Fibroblast of lung (primary cell): ENCODE measurements at regions not wholly inside any gene's neighbourhood (a gene's known extent, or its start where the extent isn't known, plus 50 kb on each side); places are given as distances from the start of the nearest gene placed in this dataset.
A peak's percentile ranks its signal among the peaks of the same experiment; 100 is the strongest.

Source experiments
- DNase-seq, 2 donors: peaks; one replicate each; pipeline versions ENCODE4 v3.0.0 to v3.0.0-alpha.2; 2010; ENCODE audit warnings: low read depth in 2 of 2
- H2AFZ ChIP-seq: 2 replicates; pipeline ENCODE4 v1.5.1; 2012; ENCODE audit warnings: low read length, control low read depth, inconsistent platforms
- H3K27ac ChIP-seq: 2 replicates; pipeline ENCODE4 v1.5.1; 2011; ENCODE audit warnings: low read length, control low read depth; ENCODE audit not compliant: insufficient read depth
- H3K27me3 ChIP-seq: 2 replicates; pipeline ENCODE4 v1.5.1; 2011; ENCODE audit warnings: mild to moderate bottlenecking, low read length; ENCODE audit not compliant: control insufficient read depth, insufficient read depth
- H3K36me3 ChIP-seq: 2 replicates; pipeline ENCODE4 v1.5.1; 2011; ENCODE audit warnings: low read length; ENCODE audit not compliant: control insufficient read depth, insufficient read depth
- H3K4me1 ChIP-seq: 2 replicates; pipeline ENCODE4 v1.5.1; 2011; ENCODE audit warnings: low read length; ENCODE audit not compliant: control insufficient read depth, insufficient read depth; ENCODE audit errors: extremely low read depth
- H3K4me2 ChIP-seq: 2 replicates; pipeline ENCODE4 v1.5.1; 2011; ENCODE audit warnings: low read length, control low read depth; ENCODE audit not compliant: insufficient read depth; ENCODE audit errors: extremely low read depth
- H3K4me3 ChIP-seq, 4 experiments: fragments of 200-600 bp in 1 of 4; sonication (generic) in 1 of 4; replicated peaks in 1 of 4; 2 replicates each; pipeline ENCODE4 v1.5.1; 2011 to 2016; ENCODE audit warnings: low read length in 4 of 4, low read depth in 3 of 4, mild to moderate bottlenecking in 3 of 4, control low read depth in 2 of 4, inconsistent platforms in 1 of 4, mixed read lengths in 1 of 4; ENCODE audit not compliant: insufficient read depth in 1 of 4; ENCODE audit errors: control extremely low read depth in 1 of 4
- H3K79me2 ChIP-seq: 2 replicates; pipeline ENCODE4 v1.5.1; 2012; ENCODE audit warnings: mild to moderate bottlenecking, low read length, inconsistent platforms; ENCODE audit not compliant: control insufficient read depth, insufficient read depth
- H3K9ac ChIP-seq: 2 replicates; pipeline ENCODE4 v1.5.1; 2011; ENCODE audit warnings: mild to moderate bottlenecking, low read length, control low read depth; ENCODE audit not compliant: insufficient read depth
- H3K9me3 ChIP-seq: 2 replicates; pipeline ENCODE4 v1.5.1; 2012; ENCODE audit warnings: low read depth, low read length; ENCODE audit not compliant: control insufficient read depth, insufficient read depth
- H4K20me1 ChIP-seq: 2 replicates; pipeline ENCODE4 v1.5.1; 2011; ENCODE audit warnings: low read length; ENCODE audit not compliant: control insufficient read depth, insufficient read depth; ENCODE audit errors: extremely low read depth
- EZH2 ChIP-seq: IDR thresholded peaks from 2 replicates; pipeline ENCODE4 v1.5.1; 2012; ENCODE audit warnings: low read length, control low read depth, mild to moderate bottlenecking; ENCODE audit errors: missing control alignments
- TF ChIP-seq, protein P1 (sequence below), 2 donors: IDR thresholded peaks in 1 of 2; conservative IDR thresholded peaks in 1 of 2; 1 replicate in 1 of 2; 2 replicates in 1 of 2; pipeline ENCODE4 v1.5.1; 2011 to 2012; ENCODE audit warnings: low read length in 2 of 2, control low read depth in 1 of 2, inconsistent platforms in 1 of 2, low read depth in 1 of 2, mild to moderate bottlenecking in 1 of 2

DNA sequence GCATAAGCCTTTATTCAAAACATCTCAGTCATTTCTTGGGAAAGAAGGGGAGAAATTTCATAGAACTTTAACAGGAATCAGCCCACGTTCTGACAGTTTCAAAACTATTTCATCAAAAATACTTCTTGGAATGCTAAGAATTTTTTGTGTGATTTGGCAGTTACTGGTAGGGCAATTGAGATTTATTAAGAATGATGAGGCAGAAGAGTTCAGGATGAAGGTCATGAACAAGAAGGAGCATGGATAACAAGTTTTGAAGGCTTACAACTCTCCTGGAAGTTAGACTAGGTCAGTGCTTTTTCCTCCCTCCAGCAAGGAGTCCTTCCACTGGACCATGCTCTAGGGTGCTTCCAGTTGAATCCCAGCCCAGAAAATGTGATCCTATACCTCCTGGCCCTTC, 569.9 kb downstream of the ANKRD7 start:
- Histone ChIP-seq H3K27ac (no peak overlapping the region), H3K27me3 (no peaks in the 10 kb centered on the region), H3K36me3 (no peaks in the 10 kb centered on the region), H3K79me2 (no peaks in the 10 kb centered on the region), H3K4me2 (no peak overlapping the region), H3K9ac (no peak overlapping the region), H3K4me1 (no peaks in the 10 kb centered on the region), H4K20me1 (no peaks in the 10 kb centered on the region), H3K4me3 (no peak overlapping the region), H3K9me3 (no peaks in the 10 kb centered on the region), H2AFZ (no peak overlapping the region)
- TF ChIP-seq, protein P1, sequence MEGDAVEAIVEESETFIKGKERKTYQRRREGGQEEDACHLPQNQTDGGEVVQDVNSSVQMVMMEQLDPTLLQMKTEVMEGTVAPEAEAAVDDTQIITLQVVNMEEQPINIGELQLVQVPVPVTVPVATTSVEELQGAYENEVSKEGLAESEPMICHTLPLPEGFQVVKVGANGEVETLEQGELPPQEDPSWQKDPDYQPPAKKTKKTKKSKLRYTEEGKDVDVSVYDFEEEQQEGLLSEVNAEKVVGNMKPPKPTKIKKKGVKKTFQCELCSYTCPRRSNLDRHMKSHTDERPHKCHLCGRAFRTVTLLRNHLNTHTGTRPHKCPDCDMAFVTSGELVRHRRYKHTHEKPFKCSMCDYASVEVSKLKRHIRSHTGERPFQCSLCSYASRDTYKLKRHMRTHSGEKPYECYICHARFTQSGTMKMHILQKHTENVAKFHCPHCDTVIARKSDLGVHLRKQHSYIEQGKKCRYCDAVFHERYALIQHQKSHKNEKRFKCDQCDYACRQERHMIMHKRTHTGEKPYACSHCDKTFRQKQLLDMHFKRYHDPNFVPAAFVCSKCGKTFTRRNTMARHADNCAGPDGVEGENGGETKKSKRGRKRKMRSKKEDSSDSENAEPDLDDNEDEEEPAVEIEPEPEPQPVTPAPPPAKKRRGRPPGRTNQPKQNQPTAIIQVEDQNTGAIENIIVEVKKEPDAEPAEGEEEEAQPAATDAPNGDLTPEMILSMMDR (conservative IDR thresholded peaks at IDR 0.05 in 1 of 2, IDR thresholded peaks at IDR 0.05 in 1 of 2; ENCODE audit: low read depth in 1 of 2, low read length in 2 of 2): no peak
- no peak for TF ChIP-seq EZH2
- DNase-seq: peak in 1 of 2 donors; percentile 0

DNA sequence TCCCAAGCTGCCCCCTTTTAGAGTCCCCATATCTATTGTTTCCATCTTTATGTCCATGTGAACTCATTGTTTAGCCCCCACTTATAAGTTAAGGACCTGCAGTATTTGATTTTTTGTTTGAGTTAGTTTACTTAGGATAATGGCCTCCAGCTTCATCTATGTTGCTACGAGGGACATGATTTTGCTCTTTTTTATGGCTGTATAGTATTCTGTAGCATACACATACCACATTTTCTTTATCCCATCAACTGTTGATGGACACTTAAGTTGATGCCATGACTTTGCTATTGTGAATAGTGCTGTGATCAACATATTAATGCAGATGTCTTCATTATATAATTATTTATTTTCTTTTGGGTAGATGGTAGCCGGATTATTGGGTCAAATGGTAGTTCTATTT, 576.9 kb downstream of the ANKRD7 start:
- Histone ChIP-seq H3K4me2 (no peak overlapping the region), H3K79me2 (no peaks in the 10 kb centered on the region), H3K9me3 (no peaks in the 10 kb centered on the region), H3K27me3 (no peaks in the 10 kb centered on the region), H3K4me3 (no peak overlapping the region), H3K9ac (no peak overlapping the region), H3K4me1 (no peaks in the 10 kb centered on the region), H4K20me1 (no peaks in the 10 kb centered on the region), H3K27ac (no peak overlapping the region), H2AFZ (no peak overlapping the region), H3K36me3 (no peaks in the 10 kb centered on the region)
- TF ChIP-seq EZH2: no peak
- TF ChIP-seq, protein P1 (conservative IDR thresholded peaks at IDR 0.05 in 1 of 2, IDR thresholded peaks at IDR 0.05 in 1 of 2; ENCODE audit: low read depth in 1 of 2, low read length in 2 of 2): no peak
- DNase-seq: no peak

DNA sequence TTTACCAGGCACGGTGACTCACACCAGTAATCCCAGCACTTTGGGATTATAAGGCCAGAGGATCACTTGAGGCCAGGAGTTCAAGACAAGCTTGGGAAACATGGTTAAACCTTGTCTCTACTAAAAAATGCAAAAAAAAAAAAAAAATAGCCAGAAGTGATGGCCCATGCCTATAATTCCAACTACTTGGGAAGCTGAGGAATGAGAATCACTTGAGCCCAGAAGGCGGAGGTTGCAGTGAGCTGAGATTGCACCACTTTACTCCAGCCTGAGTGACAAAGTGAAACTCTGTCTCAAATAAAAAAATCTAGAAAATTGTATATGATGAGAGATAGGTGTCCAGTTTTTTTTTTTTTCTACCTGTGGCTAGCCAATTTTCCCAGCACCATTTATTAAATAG, 578.2 kb downstream of the ANKRD7 start:
- H3K27me3 ChIP-seq: no peaks in the 10 kb centered on the region
- DNase-seq: no peak
- TF ChIP-seq, protein P1 (conservative IDR thresholded peaks at IDR 0.05 in 1 of 2, IDR thresholded peaks at IDR 0.05 in 1 of 2; ENCODE audit: low read depth in 1 of 2, low read length in 2 of 2): no peak
- no peak for TF ChIP-seq EZH2
- H3K27ac ChIP-seq: no peak overlapping the region
- no peaks in the 10 kb centered on the region for H3K36me3 ChIP-seq
- H3K9ac ChIP-seq: no peak overlapping the region
- H3K4me3 ChIP-seq: no peak overlapping the region
- H3K9me3 ChIP-seq: no peaks in the 10 kb centered on the region
- H3K79me2 ChIP-seq: no peaks in the 10 kb centered on the region
- no peak overlapping the region for H2AFZ ChIP-seq
- H3K4me1 ChIP-seq: no peaks in the 10 kb centered on the region
- no peak overlapping the region for H3K4me2 ChIP-seq
- H4K20me1 ChIP-seq: no peaks in the 10 kb centered on the region
